Fibroblast of skin of left quadriceps (primary cell): ENCODE measurements at regions not wholly inside any gene's neighbourhood (a gene's known extent, or its start where the extent isn't known, plus 50 kb on each side); places are given as distances from the start of the nearest gene placed in this dataset.
A peak's percentile ranks its signal among the peaks of the same experiment; 100 is the strongest.

ENCODE experiments used
- DNase-seq, 2 experiments: peaks; one replicate each; pipeline ENCODE4 v3.0.0-alpha.2; 2013; ENCODE audit warnings: low read depth in 2 of 2

DNA sequence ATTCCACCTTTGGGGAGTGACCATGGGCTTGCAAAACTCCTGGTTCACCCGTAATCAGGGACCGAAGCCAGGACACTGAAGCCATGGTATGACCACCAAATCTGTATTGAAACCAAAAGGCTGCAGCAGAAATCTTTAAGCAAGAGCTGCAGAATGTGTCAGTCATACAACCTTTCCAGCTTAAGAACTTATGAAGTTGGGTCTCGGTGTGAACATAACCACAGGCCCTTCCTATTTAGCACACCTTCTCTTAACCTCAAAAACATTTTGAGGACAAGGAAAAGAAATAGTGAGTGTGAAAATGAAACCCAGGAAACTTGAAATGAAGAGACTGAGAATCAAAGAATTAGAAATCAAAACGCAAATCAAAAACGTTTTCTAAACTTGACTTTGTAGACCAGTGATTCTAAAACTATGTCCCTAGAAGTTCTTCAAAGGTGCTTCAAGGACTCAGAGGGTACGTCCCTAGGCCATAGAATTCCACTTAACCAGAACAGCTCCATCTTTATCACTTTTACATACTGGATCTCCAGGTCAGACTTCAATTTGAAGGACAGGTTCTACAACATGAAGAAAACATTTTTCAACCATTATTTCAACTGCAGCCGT is 231.6 kb upstream of the GRIP1 start:
- no peak for DNase-seq

- DNase-seq = no peak
Observed at GRCh38 chr12:66915306-66915904, 236.5 kb upstream of the GRIP1 start.

DNA sequence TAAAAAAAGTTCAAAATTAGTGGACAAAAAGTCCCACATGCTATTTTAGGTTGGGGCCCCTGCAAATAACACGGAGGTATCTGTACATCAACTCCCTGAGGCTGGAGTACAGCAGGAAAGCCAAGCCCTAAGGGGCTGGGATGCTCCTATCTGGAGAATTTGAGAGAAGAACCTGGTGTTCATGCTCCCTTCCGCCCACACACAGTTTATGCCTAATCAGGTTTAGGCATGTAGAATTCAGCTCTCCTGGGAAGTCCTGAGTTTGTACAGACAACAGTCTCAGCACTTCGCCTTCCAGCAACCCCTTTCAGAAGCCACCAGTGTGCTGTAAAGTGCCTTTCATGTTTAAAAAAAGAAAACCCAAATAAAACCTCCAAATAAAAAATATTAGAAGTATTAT is 237.3 kb upstream of the GRIP1 start:
- DNase-seq = no peak

- DNase-seq = no peak
Observed at GRCh38 chr12:66919466-66919865, 240.6 kb upstream of the GRIP1 start.

DNA sequence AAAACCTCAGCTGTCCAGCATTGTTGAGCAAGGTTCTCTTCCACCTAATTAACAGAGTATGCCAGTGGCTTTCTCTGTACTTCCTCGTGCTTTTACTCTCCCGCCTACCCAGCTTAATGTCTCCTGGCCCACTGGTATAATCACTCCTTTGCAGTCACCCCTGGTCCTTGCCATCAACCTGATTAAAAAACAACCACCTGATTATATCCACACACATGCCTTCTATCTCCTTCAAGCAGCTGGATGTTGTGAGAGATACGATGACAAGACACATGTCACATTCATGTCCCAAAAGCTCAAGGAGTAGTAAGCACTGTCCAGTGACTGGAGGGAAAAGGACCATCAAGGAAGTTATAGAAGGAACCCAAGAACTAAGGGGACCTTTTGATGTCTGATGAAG is 241.3 kb upstream of the GRIP1 start:
- no peak for DNase-seq

DNA sequence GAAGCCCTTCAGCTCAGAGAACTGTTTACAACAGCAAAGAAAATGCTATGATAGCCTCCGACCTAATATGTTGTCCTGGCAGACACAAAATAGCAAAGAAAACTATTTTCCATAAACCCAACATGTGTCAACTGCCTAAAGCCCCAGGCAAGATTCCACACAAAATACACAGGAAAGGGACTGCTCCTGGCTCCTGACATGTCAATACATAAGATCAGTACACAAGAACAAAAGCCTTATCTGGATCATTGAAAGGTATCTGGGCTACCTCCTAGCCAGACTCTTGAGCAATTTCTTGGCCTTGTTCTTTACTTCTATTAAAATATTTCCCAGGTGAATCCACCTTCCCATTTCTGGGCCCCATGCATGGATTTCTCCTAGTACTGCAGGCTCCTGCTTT is 242.3 kb upstream of the GRIP1 start:
- DNase-seq = no peak

DNA sequence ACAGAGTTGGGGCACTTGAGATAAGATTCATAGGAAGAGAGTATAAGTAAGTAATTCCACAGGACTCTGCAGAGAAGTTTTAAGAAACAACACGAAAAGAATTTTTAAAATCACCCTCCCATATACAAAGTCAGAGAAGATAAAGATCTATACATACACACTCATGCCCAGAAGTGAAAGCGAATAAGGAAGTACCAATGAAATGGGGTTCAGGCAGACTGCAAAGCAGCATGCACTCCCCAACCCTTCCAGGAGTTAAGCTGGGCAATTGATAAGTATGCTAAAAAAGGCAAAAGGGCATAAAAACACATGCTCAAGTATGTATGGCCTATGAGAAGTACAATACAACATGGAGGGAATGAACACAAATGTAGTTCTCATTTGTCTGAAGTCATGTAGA is 246.2 kb upstream of the GRIP1 start:
- DNase-seq = no peak

DNA sequence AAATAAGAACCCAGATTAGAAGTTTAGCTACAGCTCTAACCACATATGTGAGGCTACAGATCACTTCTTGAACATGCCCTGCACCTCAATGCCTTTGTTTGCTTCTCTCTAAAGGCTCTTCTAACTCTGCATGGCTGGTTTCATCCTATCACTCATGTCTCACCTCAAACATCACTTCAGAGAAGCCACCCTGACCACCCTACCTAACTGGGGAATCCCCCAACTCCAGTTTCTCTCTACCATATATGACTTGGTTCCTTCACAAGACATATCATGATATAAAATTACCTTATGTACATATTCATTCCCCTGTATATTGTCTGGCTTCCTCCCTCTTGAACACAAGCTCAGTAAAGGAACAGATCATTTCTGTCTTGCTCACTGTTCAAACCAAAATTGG is 250.2 kb upstream of the GRIP1 start:
- DNase-seq = no peak

DNA sequence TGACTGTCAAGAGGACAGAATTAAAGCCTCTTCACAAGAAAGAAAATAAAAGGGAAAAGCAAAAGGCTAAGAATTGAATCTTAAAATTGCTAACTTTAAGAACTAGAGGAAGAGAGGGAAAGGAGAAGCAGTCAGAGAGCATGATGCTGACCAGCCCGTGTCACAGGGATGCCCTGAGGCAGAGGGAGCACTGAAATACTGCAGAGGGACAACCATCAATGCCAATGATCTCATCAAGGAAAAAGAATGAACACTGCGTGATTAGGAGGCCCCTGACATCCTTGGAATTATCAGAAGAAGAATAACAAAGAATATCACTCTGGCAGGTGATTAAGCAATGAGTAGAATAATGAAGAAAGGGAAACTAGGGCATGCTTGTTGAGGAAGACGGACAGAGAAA is 252.2 kb upstream of the GRIP1 start:
- no peak for DNase-seq

- DNase-seq = no peak
Observed at GRCh38 chr12:66932126-66932525, 253.2 kb upstream of the GRIP1 start.

DNA sequence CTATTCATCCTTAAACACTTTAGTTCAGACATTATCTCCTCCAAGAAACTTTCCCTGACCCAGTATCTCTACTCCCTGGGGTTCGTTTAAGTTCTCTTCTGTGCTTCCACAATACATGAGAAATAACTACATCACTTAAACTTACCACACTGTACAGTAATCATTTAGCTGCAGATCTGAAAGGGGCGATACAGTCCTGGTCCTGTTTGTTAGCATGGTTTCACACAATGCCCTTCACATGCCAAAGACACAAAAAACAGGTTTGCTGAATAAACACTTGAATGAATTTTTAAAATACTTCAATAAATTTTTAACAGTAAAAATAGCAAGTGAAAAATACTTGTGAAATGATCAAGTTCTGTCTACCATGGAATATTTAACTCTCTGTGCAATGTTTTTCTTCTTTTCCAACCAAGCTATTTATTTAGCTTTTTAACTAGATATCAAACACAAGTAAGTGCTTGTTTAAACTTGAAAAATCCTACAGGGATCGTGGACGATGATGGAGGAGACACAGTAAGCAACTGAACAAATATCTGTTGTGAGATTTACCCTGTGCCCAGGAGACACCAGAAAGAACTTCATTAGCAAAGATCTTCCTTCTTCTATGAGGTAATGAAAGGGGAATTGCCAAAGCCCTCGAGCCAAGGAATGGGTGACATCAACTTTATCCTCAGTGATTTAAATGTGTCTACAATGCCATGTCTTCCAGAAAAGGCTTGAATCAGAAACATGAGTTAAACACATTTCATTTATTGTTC is 255.6 kb upstream of the GRIP1 start:
- DNase-seq = no peak

DNA sequence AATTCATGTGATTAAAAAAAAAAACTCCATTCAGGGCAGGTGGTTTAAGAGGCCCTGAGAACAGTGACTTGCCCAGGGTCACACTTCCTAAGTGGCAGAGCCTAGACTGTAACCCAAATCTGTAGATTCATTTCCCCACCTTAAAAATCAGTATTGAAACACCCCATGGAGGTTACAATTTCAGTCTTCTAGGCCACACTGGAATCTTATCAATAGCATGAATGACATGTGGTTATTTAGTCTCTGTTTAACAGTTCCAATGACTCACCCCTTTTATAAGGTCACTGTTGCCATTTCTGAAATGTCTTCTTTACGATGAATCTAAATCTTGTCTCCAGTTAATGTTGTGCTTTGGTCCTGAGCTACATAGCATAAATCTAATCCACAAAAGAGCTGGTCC is 262.3 kb upstream of the GRIP1 start:
- DNase-seq = no peak

DNA sequence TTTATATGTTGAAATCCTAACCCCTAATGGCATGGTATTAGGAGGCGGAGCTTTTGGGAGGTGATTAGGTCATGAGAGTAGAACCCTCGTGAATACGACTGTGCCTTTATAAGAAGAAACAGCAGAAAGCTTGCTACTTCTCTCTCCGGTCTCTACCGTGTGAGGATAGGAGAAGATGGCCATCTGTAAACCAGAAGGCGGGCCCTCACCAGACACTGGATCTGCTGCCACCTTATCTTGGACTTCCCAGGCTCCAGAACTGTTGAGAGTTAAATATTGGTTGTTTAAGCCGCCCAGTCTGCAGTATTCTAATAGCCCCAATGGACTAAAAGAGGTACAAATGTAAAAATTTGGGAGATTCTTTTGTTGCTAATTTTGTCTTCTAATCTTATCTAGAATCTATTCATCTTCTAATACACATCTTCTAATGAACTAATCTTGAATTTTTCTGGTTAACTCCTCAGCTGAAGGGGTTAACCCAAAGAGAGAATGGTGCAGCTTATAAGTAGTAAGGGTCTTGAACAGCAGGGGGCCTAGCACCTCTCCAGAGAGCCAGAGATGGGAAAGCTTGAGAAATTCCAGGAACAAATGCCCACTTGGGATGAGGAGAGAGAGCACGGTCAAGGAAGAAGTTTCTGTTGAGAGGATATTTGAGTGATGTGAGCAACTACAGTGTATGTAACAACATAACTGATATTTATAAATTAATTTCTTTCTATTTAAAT is 264.0 kb upstream of the GRIP1 start:
- DNase-seq = no peak

DNA sequence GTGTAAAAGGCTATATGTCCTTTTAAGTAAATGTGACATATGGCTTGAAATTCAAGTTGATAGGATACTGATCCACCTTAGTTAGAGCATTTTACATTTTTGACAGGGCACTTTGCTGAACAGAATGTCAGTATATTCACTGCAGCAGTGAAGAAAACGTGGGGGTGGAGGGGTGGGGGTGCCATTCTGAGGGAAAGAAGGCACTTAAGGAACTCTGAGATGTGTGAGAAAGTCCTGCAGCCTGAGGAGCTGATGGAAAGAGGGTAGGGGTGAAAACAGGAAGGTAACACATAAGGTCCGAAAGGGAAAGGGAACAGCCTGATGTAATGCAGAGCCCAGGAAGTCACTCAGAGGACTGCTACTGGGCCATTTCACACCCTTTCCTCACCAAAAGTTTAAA is 265.5 kb upstream of the GRIP1 start:
- no peak for DNase-seq

DNA sequence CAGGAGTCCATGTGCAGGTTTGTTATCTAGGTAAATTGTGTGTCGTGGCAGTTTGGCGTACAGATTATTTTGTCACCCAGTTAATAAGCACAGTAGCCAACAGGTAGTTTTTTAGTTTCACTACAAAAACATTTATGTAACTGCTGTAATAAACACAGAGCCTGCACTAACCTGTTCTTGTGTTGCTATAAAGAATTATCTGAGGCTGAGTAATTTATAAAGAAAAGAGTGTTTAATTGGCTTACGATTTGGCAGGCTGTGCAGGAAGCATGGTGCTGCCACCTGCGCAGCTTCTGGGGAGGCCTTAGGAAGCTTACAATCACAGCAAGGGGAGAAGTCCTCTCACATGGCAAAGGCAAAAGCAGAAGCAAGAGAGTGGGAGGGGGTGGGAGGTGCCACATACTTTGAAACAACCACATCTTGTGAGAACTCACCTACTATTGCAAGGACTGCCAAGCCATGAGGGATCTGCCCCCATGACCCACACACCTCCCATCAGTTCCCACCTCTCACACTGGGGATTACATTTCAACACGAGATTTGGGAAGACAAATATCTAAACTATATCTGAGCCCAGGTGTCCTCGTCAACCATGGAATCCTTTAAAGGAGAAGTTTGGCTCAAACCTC is 266.4 kb upstream of the GRIP1 start:
- DNase-seq = no peak

- peak in 1 of 2 experiments; percentile 0 for DNase-seq
Observed at GRCh38 chr12:66947119-66947518, 268.2 kb upstream of the GRIP1 start.

GRCh38 chr12:66952668-66953067 is 273.8 kb upstream of the GRIP1 start:
- DNase-seq = no peak

DNA sequence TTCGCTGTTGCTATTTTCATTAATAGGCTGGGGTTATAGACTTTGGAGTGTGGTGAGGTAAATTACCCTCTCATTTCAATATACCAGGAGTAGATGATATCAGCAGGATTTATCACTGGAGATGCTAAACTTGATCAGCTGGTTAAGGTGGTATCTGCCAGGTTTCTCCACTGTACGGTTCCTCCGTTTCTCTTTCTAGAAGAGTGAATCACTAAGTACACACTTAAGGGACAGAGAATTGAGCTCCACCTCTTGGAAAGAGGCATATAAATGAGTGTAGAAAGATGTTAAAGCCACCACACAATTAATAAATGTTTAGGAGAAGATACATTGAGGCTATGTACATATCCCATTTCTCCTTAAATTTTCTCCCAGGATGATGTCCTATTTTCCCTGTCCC is 277.4 kb upstream of the GRIP1 start:
- DNase-seq = no peak

- no peak for DNase-seq
Observed at GRCh38 chr12:66959276-66959675, 280.4 kb upstream of the GRIP1 start.

- no peak for DNase-seq
Observed at GRCh38 chr12:66960006-66960405, 281.1 kb upstream of the GRIP1 start.

GRCh38 chr12:66960704-66961690 is 282.1 kb upstream of the GRIP1 start:
- DNase-seq = no peak
